Mammary epithelial cell (primary cell): ENCODE measurements at regions not wholly inside any gene's neighbourhood (a gene's known extent, or its start where the extent isn't known, plus 50 kb on each side); places are given as distances from the start of the nearest gene placed in this dataset.

Experiments
- CTCF ChIP-seq, 2 donors: IDR thresholded peaks in 1 of 2; conservative IDR thresholded peaks in 1 of 2; 2 replicates each; pipeline ENCODE4 v1.5.1; 2011 to 2012; ENCODE audit warnings: inconsistent platforms in 2 of 2, low read length in 2 of 2, mild to moderate bottlenecking in 2 of 2, control low read depth in 1 of 2, low read depth in 1 of 2; ENCODE audit not compliant: insufficient read depth in 1 of 2; ENCODE audit errors: extremely low read depth in 1 of 2
- EZH2 ChIP-seq: IDR thresholded peaks from 2 replicates; pipeline ENCODE4 v1.6.1; 2012; ENCODE audit warnings: low read length, inconsistent platforms, borderline replicate concordance

GRCh38 chr3:30555968-30556367, 50.4 kb upstream of the TGFBR2 start:
- TF ChIP-seq CTCF (conservative IDR thresholded peaks at IDR 0.05 in 1 of 2, IDR thresholded peaks at IDR 0.05 in 1 of 2; ENCODE audit: extremely low read depth in 1 of 2, insufficient read depth in 1 of 2, low read depth in 1 of 2, low read length in 2 of 2) (no peak), EZH2 (no peak)
